H1 (cell line): ENCODE measurements at regions not wholly inside any gene's neighbourhood (a gene's known extent, or its start where the extent isn't known, plus 50 kb on each side); places are given as distances from the start of the nearest gene placed in this dataset.

Experiments used
- CEBPB ChIP-seq: IDR thresholded peaks from 2 replicates; pipeline ENCODE4 v1.6.1; 2012; ENCODE audit warnings: low read depth, low read length
- CTCF ChIP-seq, 3 experiments: IDR thresholded peaks; 1 replicate in 2 of 3; 2 replicates in 1 of 3; pipeline versions ENCODE4 v1.5.1 to v1.6.1; 2011; ENCODE audit warnings: low read length in 3 of 3, mild to moderate bottlenecking in 3 of 3, inconsistent platforms in 2 of 3, low read depth in 1 of 3, moderate library complexity in 1 of 3; ENCODE audit not compliant: insufficient read depth in 1 of 3; ENCODE audit errors: control extremely low read depth in 1 of 3
- JUN ChIP-seq: IDR thresholded peaks from 2 replicates; pipeline ENCODE4 v1.6.1; 2011; ENCODE audit warnings: low read depth, mild to moderate bottlenecking, improper control_type of control experiment, low read length
- JUND ChIP-seq: IDR thresholded peaks from 2 replicates; pipeline ENCODE4 v1.6.1; 2011; ENCODE audit warnings: mild to moderate bottlenecking, improper control_type of control experiment, low read length

GRCh38 chr3:83890763-83891135, 1068.0 kb upstream of the CADM2 start (continued):
- TF ChIP-seq CEBPB, result no peak
- TF ChIP-seq JUN, result no peak
- no peak for TF ChIP-seq JUND
- TF ChIP-seq CTCF (IDR thresholded peaks at IDR 0.05; ENCODE audit: control extremely low read depth in 1 of 3, insufficient read depth in 1 of 3, low read depth in 1 of 3, low read length in 3 of 3), result no peak
